Fibroblast of lung (primary cell): ENCODE measurements at regions not wholly inside any gene's neighbourhood (a gene's known extent, or its start where the extent isn't known, plus 50 kb on each side); places are given as distances from the start of the nearest gene placed in this dataset.

Experiments
- DNase-seq, 2 donors: peaks; one replicate each; pipeline versions ENCODE4 v3.0.0 to v3.0.0-alpha.2; 2010; ENCODE audit warnings: low read depth in 2 of 2
- H2AFZ ChIP-seq: 2 replicates; pipeline ENCODE4 v1.5.1; 2012; ENCODE audit warnings: low read length, control low read depth, inconsistent platforms
- H3K27ac ChIP-seq: 2 replicates; pipeline ENCODE4 v1.5.1; 2011; ENCODE audit warnings: low read length, control low read depth; ENCODE audit not compliant: insufficient read depth
- H3K27me3 ChIP-seq: 2 replicates; pipeline ENCODE4 v1.5.1; 2011; ENCODE audit warnings: mild to moderate bottlenecking, low read length; ENCODE audit not compliant: control insufficient read depth, insufficient read depth
- H3K36me3 ChIP-seq: 2 replicates; pipeline ENCODE4 v1.5.1; 2011; ENCODE audit warnings: low read length; ENCODE audit not compliant: control insufficient read depth, insufficient read depth
- H3K4me1 ChIP-seq: 2 replicates; pipeline ENCODE4 v1.5.1; 2011; ENCODE audit warnings: low read length; ENCODE audit not compliant: control insufficient read depth, insufficient read depth; ENCODE audit errors: extremely low read depth
- H3K4me2 ChIP-seq: 2 replicates; pipeline ENCODE4 v1.5.1; 2011; ENCODE audit warnings: low read length, control low read depth; ENCODE audit not compliant: insufficient read depth; ENCODE audit errors: extremely low read depth
- H3K4me3 ChIP-seq, 4 experiments: fragments of 200-600 bp in 1 of 4; sonication (generic) in 1 of 4; replicated peaks in 1 of 4; 2 replicates each; pipeline ENCODE4 v1.5.1; 2011 to 2016; ENCODE audit warnings: low read length in 4 of 4, low read depth in 3 of 4, mild to moderate bottlenecking in 3 of 4, control low read depth in 2 of 4, inconsistent platforms in 1 of 4, mixed read lengths in 1 of 4; ENCODE audit not compliant: insufficient read depth in 1 of 4; ENCODE audit errors: control extremely low read depth in 1 of 4
- H3K79me2 ChIP-seq: 2 replicates; pipeline ENCODE4 v1.5.1; 2012; ENCODE audit warnings: mild to moderate bottlenecking, low read length, inconsistent platforms; ENCODE audit not compliant: control insufficient read depth, insufficient read depth
- H3K9ac ChIP-seq: 2 replicates; pipeline ENCODE4 v1.5.1; 2011; ENCODE audit warnings: mild to moderate bottlenecking, low read length, control low read depth; ENCODE audit not compliant: insufficient read depth
- H3K9me3 ChIP-seq: 2 replicates; pipeline ENCODE4 v1.5.1; 2012; ENCODE audit warnings: low read depth, low read length; ENCODE audit not compliant: control insufficient read depth, insufficient read depth
- H4K20me1 ChIP-seq: 2 replicates; pipeline ENCODE4 v1.5.1; 2011; ENCODE audit warnings: low read length; ENCODE audit not compliant: control insufficient read depth, insufficient read depth; ENCODE audit errors: extremely low read depth
- EZH2 ChIP-seq: IDR thresholded peaks from 2 replicates; pipeline ENCODE4 v1.5.1; 2012; ENCODE audit warnings: low read length, control low read depth, mild to moderate bottlenecking; ENCODE audit errors: missing control alignments
- TF ChIP-seq, protein P1 (sequence below), 2 donors: IDR thresholded peaks in 1 of 2; conservative IDR thresholded peaks in 1 of 2; 1 replicate in 1 of 2; 2 replicates in 1 of 2; pipeline ENCODE4 v1.5.1; 2011 to 2012; ENCODE audit warnings: low read length in 2 of 2, control low read depth in 1 of 2, inconsistent platforms in 1 of 2, low read depth in 1 of 2, mild to moderate bottlenecking in 1 of 2

DNA sequence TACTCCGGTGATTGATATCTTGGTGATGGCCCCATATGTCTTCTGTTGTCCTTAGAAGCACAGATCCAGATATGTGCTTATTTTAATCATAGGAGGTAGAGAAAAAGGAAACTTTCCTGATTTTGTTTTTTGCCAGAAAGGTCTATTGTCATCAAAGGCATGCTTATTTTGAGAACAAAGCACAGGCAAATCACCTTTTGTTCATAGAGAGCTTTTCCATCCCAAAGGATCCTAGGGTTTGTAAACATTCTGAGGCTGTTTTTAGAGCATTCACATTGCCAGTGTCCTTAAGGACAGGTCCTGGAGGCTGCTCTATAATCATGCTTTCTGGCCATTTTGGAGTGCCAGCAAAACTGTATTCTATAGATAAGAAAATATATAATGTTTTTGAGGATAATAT lies 148.5 kb upstream of the SEL1L start:
- no peaks in the 10 kb centered on the region for H3K79me2 ChIP-seq
- no peak overlapping the region for H3K4me2 ChIP-seq
- no peaks in the 10 kb centered on the region for H3K4me1 ChIP-seq
- H4K20me1 ChIP-seq: no peaks in the 10 kb centered on the region
- no peak for DNase-seq
- no peaks in the 10 kb centered on the region for H3K36me3 ChIP-seq
- H3K4me3 ChIP-seq: no peak overlapping the region
- H2AFZ ChIP-seq: no peak overlapping the region
- no peak overlapping the region for H3K9ac ChIP-seq
- H3K27me3 ChIP-seq: no peaks in the 10 kb centered on the region
- no peaks in the 10 kb centered on the region for H3K9me3 ChIP-seq
- no peak overlapping the region for H3K27ac ChIP-seq
- TF ChIP-seq EZH2: no peak
- TF ChIP-seq, protein P1, sequence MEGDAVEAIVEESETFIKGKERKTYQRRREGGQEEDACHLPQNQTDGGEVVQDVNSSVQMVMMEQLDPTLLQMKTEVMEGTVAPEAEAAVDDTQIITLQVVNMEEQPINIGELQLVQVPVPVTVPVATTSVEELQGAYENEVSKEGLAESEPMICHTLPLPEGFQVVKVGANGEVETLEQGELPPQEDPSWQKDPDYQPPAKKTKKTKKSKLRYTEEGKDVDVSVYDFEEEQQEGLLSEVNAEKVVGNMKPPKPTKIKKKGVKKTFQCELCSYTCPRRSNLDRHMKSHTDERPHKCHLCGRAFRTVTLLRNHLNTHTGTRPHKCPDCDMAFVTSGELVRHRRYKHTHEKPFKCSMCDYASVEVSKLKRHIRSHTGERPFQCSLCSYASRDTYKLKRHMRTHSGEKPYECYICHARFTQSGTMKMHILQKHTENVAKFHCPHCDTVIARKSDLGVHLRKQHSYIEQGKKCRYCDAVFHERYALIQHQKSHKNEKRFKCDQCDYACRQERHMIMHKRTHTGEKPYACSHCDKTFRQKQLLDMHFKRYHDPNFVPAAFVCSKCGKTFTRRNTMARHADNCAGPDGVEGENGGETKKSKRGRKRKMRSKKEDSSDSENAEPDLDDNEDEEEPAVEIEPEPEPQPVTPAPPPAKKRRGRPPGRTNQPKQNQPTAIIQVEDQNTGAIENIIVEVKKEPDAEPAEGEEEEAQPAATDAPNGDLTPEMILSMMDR (conservative IDR thresholded peaks at IDR 0.05 in 1 of 2, IDR thresholded peaks at IDR 0.05 in 1 of 2; ENCODE audit: low read depth in 1 of 2, low read length in 2 of 2): no peak

DNA sequence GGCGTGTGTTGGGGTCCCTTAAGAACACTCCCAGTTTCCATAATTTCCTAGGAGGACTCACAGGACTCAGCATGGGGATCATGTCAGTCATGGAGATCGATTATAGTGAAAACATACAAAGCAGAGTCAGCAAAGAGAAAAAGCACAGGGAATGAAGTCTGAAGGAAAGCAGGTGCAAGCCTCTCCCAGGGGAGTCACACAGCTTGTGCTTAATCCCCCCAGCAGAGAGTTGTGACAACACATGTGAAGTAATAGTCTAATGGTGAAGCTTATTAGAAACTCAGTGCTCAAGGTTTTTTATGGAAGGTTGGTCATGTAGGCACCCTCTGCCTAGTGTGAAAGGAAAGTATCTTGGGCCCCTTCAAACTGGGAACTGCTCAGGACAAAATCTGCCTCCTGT lies 149.0 kb upstream of the SEL1L start:
- DNase-seq: no peak
- Histone ChIP-seq H3K4me3 (no peak overlapping the region), H3K4me2 (no peak overlapping the region)

DNA sequence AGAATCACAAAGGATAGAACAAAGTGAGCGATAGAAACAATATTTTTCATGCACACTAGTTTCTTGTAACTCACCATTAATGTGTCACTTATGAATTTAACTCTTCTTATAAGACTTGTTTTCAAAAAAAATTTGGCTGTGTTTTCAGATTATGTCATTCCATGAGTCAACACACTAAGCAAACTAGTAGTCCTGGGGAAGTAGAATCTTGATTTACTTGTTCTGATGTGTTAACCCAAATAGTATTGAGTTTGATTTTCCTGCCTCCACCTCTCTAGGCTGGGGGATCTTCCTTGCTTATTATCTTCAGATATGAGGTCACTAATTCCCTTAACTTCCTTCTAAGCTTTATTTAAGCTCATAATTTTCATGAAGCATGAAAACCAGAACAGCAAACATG lies 151.0 kb upstream of the SEL1L start:
- Histone ChIP-seq H3K4me3 (no peak overlapping the region), H3K36me3 (no peaks in the 10 kb centered on the region), H2AFZ (no peak overlapping the region), H4K20me1 (no peaks in the 10 kb centered on the region), H3K9ac (no peak overlapping the region), H3K27ac (no peak overlapping the region), H3K27me3 (no peaks in the 10 kb centered on the region), H3K9me3 (no peaks in the 10 kb centered on the region), H3K4me2 (no peak overlapping the region), H3K4me1 (no peaks in the 10 kb centered on the region), H3K79me2 (no peaks in the 10 kb centered on the region)
- DNase-seq: no peak
- TF ChIP-seq, protein P1 (conservative IDR thresholded peaks at IDR 0.05 in 1 of 2, IDR thresholded peaks at IDR 0.05 in 1 of 2; ENCODE audit: low read depth in 1 of 2, low read length in 2 of 2): no peak
- TF ChIP-seq EZH2: no peak

More for the DNA sequence above, 149.0 kb upstream of the SEL1L start:
- no peak for TF ChIP-seq EZH2
- TF ChIP-seq, protein P1 (conservative IDR thresholded peaks at IDR 0.05 in 1 of 2, IDR thresholded peaks at IDR 0.05 in 1 of 2; ENCODE audit: low read depth in 1 of 2, low read length in 2 of 2): no peak
- no peaks in the 10 kb centered on the region for H3K9me3 ChIP-seq
- H3K9ac ChIP-seq: no peak overlapping the region
- no peaks in the 10 kb centered on the region for H3K27me3 ChIP-seq
- H3K36me3 ChIP-seq: no peaks in the 10 kb centered on the region
- H3K27ac ChIP-seq: no peak overlapping the region
- no peaks in the 10 kb centered on the region for H4K20me1 ChIP-seq
- no peaks in the 10 kb centered on the region for H3K4me1 ChIP-seq
- no peak overlapping the region for H2AFZ ChIP-seq
- no peaks in the 10 kb centered on the region for H3K79me2 ChIP-seq
